Osteocyte (in vitro differentiated cells): ENCODE measurements at regions not wholly inside any gene's neighbourhood (a gene's known extent, or its start where the extent isn't known, plus 50 kb on each side); places are given as distances from the start of the nearest gene placed in this dataset.

Experiments
- DNase-seq: peaks from one replicate; pipeline ENCODE4 v3.0.0; 2021; ENCODE audit warnings: mixed read lengths; ENCODE audit not compliant: unreplicated experiment; ENCODE audit errors: extremely low spot score
- H3K27ac Mint-ChIP-seq: one replicate; pipeline ENCODE4 v1.8.0; 2021; ENCODE audit warnings: mild to moderate bottlenecking, mixed read lengths; ENCODE audit not compliant: unreplicated experiment
- H3K27me3 Mint-ChIP-seq: one replicate; pipeline ENCODE4 v1.8.0; 2021; ENCODE audit warnings: mixed read lengths; ENCODE audit not compliant: unreplicated experiment
- H3K36me3 Mint-ChIP-seq: one replicate; pipeline ENCODE4 v1.8.0; 2021; ENCODE audit warnings: mixed read lengths; ENCODE audit not compliant: unreplicated experiment
- H3K4me1 Mint-ChIP-seq: one replicate; pipeline ENCODE4 v1.8.0; 2021; ENCODE audit warnings: mixed read lengths; ENCODE audit not compliant: unreplicated experiment
- H3K4me3 Mint-ChIP-seq: one replicate; pipeline ENCODE4 v1.8.0; 2021; ENCODE audit warnings: mild to moderate bottlenecking, moderate library complexity, mixed read lengths; ENCODE audit not compliant: unreplicated experiment
- H3K9me3 Mint-ChIP-seq: one replicate; pipeline ENCODE4 v1.8.0; 2021; ENCODE audit warnings: mixed read lengths; ENCODE audit not compliant: unreplicated experiment
- CTCF ChIP-seq: fragments of 200-600 bp; sonication (generic); IDR thresholded peaks from 2 replicates; pipeline ENCODE4 v1.5.0; 2021; ENCODE audit warnings: antibody characterized with exemption, mild to moderate bottlenecking, moderate library complexity

DNA sequence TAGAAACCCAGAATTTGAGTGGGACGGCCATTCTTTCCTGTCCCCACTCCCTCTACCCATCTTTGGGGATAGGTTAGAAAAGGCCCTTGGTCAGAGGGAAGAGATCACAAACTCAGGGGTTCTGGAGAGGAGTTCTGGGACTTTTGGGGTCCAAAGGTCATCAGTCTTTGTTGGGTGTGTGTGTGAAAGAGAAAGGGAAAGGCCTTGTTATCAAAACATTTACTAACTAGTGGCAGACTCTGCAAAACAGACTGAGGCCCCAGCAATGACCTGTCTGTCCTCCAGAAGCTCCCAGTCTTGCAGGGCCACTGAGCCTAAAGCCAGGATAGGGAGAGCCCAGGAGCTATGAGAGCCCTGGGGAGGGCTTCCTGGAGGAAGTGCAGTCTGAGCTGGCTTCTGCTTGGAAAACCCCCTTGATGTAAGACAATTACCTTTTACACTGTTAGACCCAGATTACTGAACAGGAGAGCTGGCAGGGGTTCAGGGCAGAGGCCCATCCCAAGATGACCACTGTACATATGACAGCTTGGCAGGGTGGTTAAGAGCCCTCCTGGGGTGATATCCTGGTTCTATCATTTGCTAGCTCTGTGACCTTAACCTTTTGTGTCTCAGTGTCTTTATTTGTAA is 429.1 kb upstream of the CCDC196 start:
- DNase-seq, result no peak
- TF ChIP-seq CTCF, result no peak
- Mint-ChIP-seq H3K27me3 (no peaks in the 10 kb centered on the region), H3K27ac (no peak overlapping the region), H3K36me3 (no peaks in the 10 kb centered on the region), H3K4me3 (no peak overlapping the region), H3K9me3 (peaks cover 4% of the 10 kb centered on the region), H3K4me1 (no peaks in the 10 kb centered on the region)

DNA sequence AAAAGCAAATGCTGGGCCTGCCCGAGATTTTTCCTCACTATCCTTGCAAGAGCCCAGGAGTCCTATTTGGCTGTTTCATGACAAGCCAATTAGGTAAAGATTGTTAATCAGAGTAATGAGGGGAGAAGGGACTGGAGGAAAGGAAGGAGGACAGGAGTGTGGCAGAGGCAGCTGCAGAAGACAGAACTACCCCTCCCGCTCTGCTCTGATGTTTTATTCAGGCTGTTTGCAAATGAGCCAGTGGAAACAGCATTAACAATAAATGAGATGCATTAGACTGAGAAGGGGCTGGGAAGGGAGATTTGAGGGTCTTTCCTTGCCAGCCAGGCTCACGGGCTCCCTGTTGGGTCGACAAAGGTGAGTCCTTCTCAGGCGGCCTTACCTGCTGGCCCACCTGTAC is 421.0 kb upstream of the CCDC196 start:
- no peak for TF ChIP-seq CTCF
- Mint-ChIP-seq H3K36me3 (no peaks in the 10 kb centered on the region), H3K4me3 (no peak overlapping the region), H3K27me3 (no peaks in the 10 kb centered on the region), H3K9me3 (no peaks in the 10 kb centered on the region), H3K4me1 (no peaks in the 10 kb centered on the region), H3K27ac (no peak overlapping the region)
- no peak for DNase-seq

- no peak for TF ChIP-seq CTCF
- Mint-ChIP-seq H3K4me3 (no peak overlapping the region), H3K27ac (no peak overlapping the region), H3K36me3 (no peaks in the 10 kb centered on the region), H3K4me1 (no peaks in the 10 kb centered on the region), H3K27me3 (no peaks in the 10 kb centered on the region), H3K9me3 (no peaks in the 10 kb centered on the region)
- DNase-seq, result no peak
Measured at GRCh38 chr14:66066981-66067776, 419.0 kb upstream of the CCDC196 start.

DNA sequence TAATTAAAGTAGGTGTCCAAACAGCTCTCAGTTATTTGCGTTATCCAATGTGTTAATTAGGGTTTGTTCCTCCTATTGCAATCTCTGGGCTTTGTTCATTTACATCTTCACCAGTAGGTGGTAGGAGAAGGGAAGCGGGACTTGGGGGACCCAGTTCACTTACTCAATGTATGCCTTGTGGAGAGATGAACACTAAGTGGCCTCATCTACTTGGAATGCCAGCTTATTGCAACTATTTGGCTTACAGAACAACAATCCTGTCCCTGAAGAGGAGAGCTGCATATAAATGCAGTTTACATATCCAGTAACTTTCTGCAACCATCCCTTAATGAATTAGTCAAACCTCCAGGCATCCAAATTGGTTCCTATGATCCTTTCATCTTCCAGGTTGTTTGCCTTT is 417.1 kb upstream of the CCDC196 start:
- H3K9me3 Mint-ChIP-seq, result no peaks in the 10 kb centered on the region
- H3K4me1 Mint-ChIP-seq, result no peaks in the 10 kb centered on the region
- no peak overlapping the region for H3K4me3 Mint-ChIP-seq
- no peak for TF ChIP-seq CTCF
- H3K27ac Mint-ChIP-seq, result no peak overlapping the region
- no peaks in the 10 kb centered on the region for H3K36me3 Mint-ChIP-seq
- no peaks in the 10 kb centered on the region for H3K27me3 Mint-ChIP-seq
- DNase-seq, result no peak

GRCh38 chr14:66069830-66070541 is 416.2 kb upstream of the CCDC196 start:
- Mint-ChIP-seq H3K27ac (no peak overlapping the region), H3K27me3 (no peaks in the 10 kb centered on the region), H3K9me3 (no peaks in the 10 kb centered on the region), H3K36me3 (no peaks in the 10 kb centered on the region), H3K4me1 (no peaks in the 10 kb centered on the region), H3K4me3 (no peak overlapping the region)
- no peak for TF ChIP-seq CTCF
- DNase-seq, result no peak
